SU-DHL-6 (cell line): ENCODE measurements at regions not wholly inside any gene's neighbourhood (a gene's known extent, or its start where the extent isn't known, plus 50 kb on each side); places are given as distances from the start of the nearest gene placed in this dataset.

Experiments used
- H2AFZ ChIP-seq: fragments of 200-600 bp; sonication (generic); 2 replicates; pipeline ENCODE4 v1.6.1; 2014; ENCODE audit warnings: low read depth, mild to moderate bottlenecking, moderate library complexity, mixed read lengths, antibody characterized with exemption, low read length; ENCODE audit not compliant: severe bottlenecking
- H3F3A ChIP-seq: fragments of 200-600 bp; shearing (Covaris generic); 2 replicates; pipeline ENCODE4 v1.6.0; 2016; ENCODE audit warnings: antibody characterized with exemption, mild to moderate bottlenecking; ENCODE audit not compliant: insufficient read depth
- H3K27ac ChIP-seq: fragments of 200-600 bp; sonication (generic); 2 replicates; pipeline ENCODE4 v1.5.1; 2016; ENCODE audit warnings: low read depth, mild to moderate bottlenecking, low read length, moderate library complexity, mixed read lengths
- H3K27me3 ChIP-seq: fragments of 200-600 bp; sonication (generic), shearing (Covaris generic); 2 replicates; pipeline ENCODE4 v1.6.0; 2014; ENCODE audit warnings: mild to moderate bottlenecking, low read length
- H3K36me3 ChIP-seq: fragments of 200-600 bp; sonication (generic); 2 replicates; pipeline ENCODE4 v1.6.1; 2014; ENCODE audit warnings: mild to moderate bottlenecking, low read length, mixed read lengths
- H3K4me2 ChIP-seq: fragments of 300-600, 200-600 bp; shearing (Covaris generic), sonication (generic); 2 replicates; pipeline ENCODE4 v1.6.0; 2014; ENCODE audit warnings: low read length, low read depth, mild to moderate bottlenecking; ENCODE audit not compliant: poor library complexity, severe bottlenecking
- H3K4me3 ChIP-seq: fragments of 200-600 bp; sonication (generic); 2 replicates; pipeline ENCODE4 v1.5.1; 2014; ENCODE audit warnings: antibody characterized with exemption, low read length, mild to moderate bottlenecking, mixed read lengths; ENCODE audit not compliant: insufficient read depth, poor library complexity, severe bottlenecking
- H3K79me2 ChIP-seq: fragments of 200-600 bp; sonication (generic); 2 replicates; pipeline ENCODE4 v1.6.1; 2014; ENCODE audit warnings: mild to moderate bottlenecking, low read length, moderate library complexity; ENCODE audit not compliant: insufficient read depth
- H3K9ac ChIP-seq: fragments of 200-600 bp; sonication (generic); 2 replicates; pipeline ENCODE4 v1.7.0; 2014; ENCODE audit warnings: mild to moderate bottlenecking, low read length
- H3K9me2 ChIP-seq: fragments of 200-600 bp; sonication (generic); replicated peaks from 2 replicates; pipeline ENCODE4 v1.6.1; 2014; ENCODE audit warnings: low read length; ENCODE audit not compliant: insufficient read depth
- H3K9me3 ChIP-seq: fragments of 200-600 bp; sonication (generic); 2 replicates; pipeline ENCODE4 v1.6.1; 2014; ENCODE audit warnings: low read length, mixed read lengths; ENCODE audit not compliant: insufficient read depth
- H4K20me1 ChIP-seq: fragments of 200-600 bp; sonication (generic); 2 replicates; pipeline ENCODE4 v1.6.1; 2014; ENCODE audit warnings: low read depth, mild to moderate bottlenecking, antibody characterized with exemption, low read length, moderate library complexity, mixed read lengths
- EZH2phosphoT487 ChIP-seq: fragments of 200-600 bp; sonication (generic), shearing (Covaris generic); conservative IDR thresholded peaks from 2 replicates; pipeline ENCODE4 v1.6.1; 2018; ENCODE audit warnings: mild to moderate bottlenecking, antibody characterized with exemption, low read length, moderate library complexity, mixed read lengths
- TF ChIP-seq, protein P1 (sequence below): fragments of 200-600 bp; sonication (generic); IDR thresholded peaks from one replicate; pipeline ENCODE4 v1.5.1; 2017; ENCODE audit warnings: antibody characterized with exemption, mild to moderate bottlenecking, low read length, moderate library complexity; ENCODE audit not compliant: insufficient read depth, poor library complexity, severe bottlenecking

DNA sequence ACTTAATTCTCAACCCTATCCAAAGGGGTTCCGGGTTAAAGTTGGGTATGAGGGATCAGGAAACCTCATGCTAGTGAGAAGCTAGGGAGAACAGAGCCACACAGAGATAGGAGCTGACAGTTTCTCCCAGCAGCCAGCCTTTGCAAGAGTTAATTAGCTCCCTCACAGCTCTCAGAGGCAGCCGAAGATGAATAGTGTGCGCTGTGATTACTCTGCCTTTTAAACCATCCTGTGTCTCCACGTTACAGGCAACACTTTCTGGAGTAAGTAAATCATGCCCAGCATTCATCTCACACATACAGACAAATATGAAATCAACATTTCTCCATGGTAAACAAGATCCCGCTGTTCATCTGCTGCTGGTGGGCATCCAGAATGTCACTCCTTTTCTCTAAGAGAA is 429.6 kb downstream of the INSC start:
- no peaks in the 10 kb centered on the region for H3K9me3 ChIP-seq
- no peaks in the 10 kb centered on the region for H3K79me2 ChIP-seq
- TF ChIP-seq, protein P1, sequence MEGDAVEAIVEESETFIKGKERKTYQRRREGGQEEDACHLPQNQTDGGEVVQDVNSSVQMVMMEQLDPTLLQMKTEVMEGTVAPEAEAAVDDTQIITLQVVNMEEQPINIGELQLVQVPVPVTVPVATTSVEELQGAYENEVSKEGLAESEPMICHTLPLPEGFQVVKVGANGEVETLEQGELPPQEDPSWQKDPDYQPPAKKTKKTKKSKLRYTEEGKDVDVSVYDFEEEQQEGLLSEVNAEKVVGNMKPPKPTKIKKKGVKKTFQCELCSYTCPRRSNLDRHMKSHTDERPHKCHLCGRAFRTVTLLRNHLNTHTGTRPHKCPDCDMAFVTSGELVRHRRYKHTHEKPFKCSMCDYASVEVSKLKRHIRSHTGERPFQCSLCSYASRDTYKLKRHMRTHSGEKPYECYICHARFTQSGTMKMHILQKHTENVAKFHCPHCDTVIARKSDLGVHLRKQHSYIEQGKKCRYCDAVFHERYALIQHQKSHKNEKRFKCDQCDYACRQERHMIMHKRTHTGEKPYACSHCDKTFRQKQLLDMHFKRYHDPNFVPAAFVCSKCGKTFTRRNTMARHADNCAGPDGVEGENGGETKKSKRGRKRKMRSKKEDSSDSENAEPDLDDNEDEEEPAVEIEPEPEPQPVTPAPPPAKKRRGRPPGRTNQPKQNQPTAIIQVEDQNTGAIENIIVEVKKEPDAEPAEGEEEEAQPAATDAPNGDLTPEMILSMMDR: no peak
- TF ChIP-seq EZH2phosphoT487: no peak
- no peak overlapping the region for H3K27ac ChIP-seq
- H3K36me3 ChIP-seq: no peaks in the 10 kb centered on the region
- no peaks in the 10 kb centered on the region for H3K9me2 ChIP-seq
- no peaks in the 10 kb centered on the region for H4K20me1 ChIP-seq
- H3K27me3 ChIP-seq: no peaks in the 10 kb centered on the region
- H3K9ac ChIP-seq: no peak overlapping the region
- no peak overlapping the region for H3K4me3 ChIP-seq
- H3F3A ChIP-seq: no peaks in the 10 kb centered on the region
- no peak overlapping the region for H3K4me2 ChIP-seq
- H2AFZ ChIP-seq: no peak overlapping the region

DNA sequence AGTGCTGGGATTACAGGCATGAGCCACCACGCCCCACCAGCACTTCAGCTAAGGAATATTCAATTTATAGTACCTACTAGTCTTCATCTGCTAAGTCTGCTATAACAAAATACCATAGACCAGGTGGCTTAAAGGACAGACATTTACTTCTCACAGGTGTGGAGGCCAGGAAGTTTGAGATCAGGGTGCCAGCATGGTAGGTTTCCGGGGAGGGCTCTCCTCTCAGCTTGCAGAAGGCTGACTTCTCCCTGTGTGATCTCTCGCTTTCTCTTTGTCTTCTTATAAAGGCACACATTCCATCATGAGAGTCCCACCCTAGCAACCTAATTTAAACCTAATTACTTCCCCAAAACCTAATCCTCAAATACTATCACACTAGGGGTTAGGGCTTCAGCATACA is 433.0 kb downstream of the INSC start:
- Histone ChIP-seq H2AFZ (no peak overlapping the region), H3K27ac (no peak overlapping the region), H3K9me2 (no peaks in the 10 kb centered on the region)

DNA sequence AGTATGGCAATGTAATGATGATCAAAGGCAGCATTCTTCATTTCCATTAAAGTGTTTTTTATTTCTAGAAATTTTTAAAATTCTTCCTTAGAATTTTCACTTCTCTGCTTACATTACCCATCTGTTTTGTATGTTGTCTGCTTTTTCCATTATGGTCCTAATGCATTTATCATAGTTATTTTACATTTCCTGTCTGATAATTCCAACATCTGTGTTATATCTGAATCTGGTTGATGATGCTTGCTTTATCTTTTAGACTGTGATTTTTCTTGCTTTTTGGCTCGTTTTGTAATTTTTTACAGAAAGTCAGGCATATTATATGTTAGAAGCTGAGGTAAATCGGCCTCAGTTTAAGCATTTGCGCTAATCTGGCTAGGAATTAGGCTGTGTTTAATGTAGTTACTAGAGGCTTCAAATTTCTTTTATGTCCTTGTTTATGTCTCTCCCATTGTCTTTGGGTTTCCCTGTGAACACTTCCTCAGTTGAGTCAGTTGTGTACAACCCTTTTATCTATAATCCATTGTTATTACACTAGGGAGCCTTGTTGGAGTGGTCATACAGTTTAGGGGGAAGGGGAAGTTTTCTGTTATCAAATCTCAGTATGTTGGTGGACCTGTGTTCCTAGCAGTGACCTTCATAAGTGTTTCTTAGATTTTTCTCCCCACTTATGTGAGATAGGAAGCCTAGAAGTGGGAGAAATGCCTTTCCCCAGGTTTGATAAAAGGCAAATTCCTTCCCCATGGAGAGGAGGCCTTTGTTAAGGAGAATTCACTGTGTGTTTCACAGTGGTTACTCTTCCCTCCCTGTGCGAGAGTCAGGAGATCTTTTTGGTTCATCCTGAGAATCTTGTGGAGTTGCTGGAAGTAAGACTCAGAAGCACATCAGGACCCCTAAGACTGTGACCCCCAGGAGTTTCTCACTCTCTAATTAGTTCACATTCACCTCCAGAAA is 437.5 kb downstream of the INSC start:
- Histone ChIP-seq H3K4me2 (no peak overlapping the region), H2AFZ (no peak overlapping the region), H3K27ac (no peak overlapping the region), H3K9me3 (no peaks in the 10 kb centered on the region), H4K20me1 (no peaks in the 10 kb centered on the region), H3K36me3 (no peaks in the 10 kb centered on the region), H3K9me2 (no peaks in the 10 kb centered on the region), H3K27me3 (no peaks in the 10 kb centered on the region), H3K4me3 (no peak overlapping the region), H3K79me2 (no peaks in the 10 kb centered on the region), H3F3A (no peaks in the 10 kb centered on the region), H3K9ac (no peak overlapping the region)
- no peak for TF ChIP-seq EZH2phosphoT487
- TF ChIP-seq, protein P1: no peak

More for the DNA sequence above, 433.0 kb downstream of the INSC start:
- Histone ChIP-seq H3K9ac (no peak overlapping the region), H3K4me2 (no peak overlapping the region), H4K20me1 (no peaks in the 10 kb centered on the region), H3K36me3 (no peaks in the 10 kb centered on the region), H3K4me3 (no peak overlapping the region), H3K27me3 (no peaks in the 10 kb centered on the region), H3K9me3 (no peaks in the 10 kb centered on the region), H3K79me2 (no peaks in the 10 kb centered on the region), H3F3A (no peaks in the 10 kb centered on the region)
- TF ChIP-seq, protein P1: no peak
- TF ChIP-seq EZH2phosphoT487: no peak
